ENCODE measurements at regions not wholly inside any gene's neighbourhood (a gene's known extent, or its start where the extent isn't known, plus 50 kb on each side); places are given as distances from the start of the nearest gene placed in this dataset.
A peak's percentile ranks its signal among the peaks of the same experiment; 100 is the strongest.
"Not testable (repeated sequence)": the region's sequence is repeated elsewhere in the genome, so short reads cannot be mapped to it uniquely, and the experiment has no call there.

GRCh38 chr2:145789636-145790035 lies 1269.7 kb upstream of the ZEB2 start:
- DNase-seq (ENCODE audit: low read depth), result no peak

GRCh38 chr2:145787597-145788361 lies 1267.9 kb upstream of the ZEB2 start:
- not testable (repeated sequence) for DNase-seq (ENCODE audit: low read depth)

GRCh38 chr2:145782607-145783006 lies 1262.7 kb upstream of the ZEB2 start:
- DNase-seq (ENCODE audit: low read depth), result not testable (repeated sequence)

GRCh38 chr2:145777914-145778313 lies 1258.0 kb upstream of the ZEB2 start:
- DNase-seq (ENCODE audit: low read depth), result no peak

- peak; percentile 18 for DNase-seq (ENCODE audit: low read depth)
These were observed 1257.4 kb upstream of the ZEB2 start for GRCh38 chr2:145777297-145777696.

GRCh38 chr2:145775591-145775990 lies 1255.7 kb upstream of the ZEB2 start:
- no peak for DNase-seq (ENCODE audit: low read depth)

GRCh38 chr2:145771525-145771924 lies 1251.6 kb upstream of the ZEB2 start:
- DNase-seq (ENCODE audit: low read depth), result no peak

GRCh38 chr2:145769011-145769716 lies 1249.2 kb upstream of the ZEB2 start:
- no peak for DNase-seq (ENCODE audit: low read depth)

- DNase-seq (ENCODE audit: low read depth), result no peak
These were observed 1246.0 kb upstream of the ZEB2 start for GRCh38 chr2:145765874-145766273.

GRCh38 chr2:145764631-145765030 lies 1244.7 kb upstream of the ZEB2 start:
- DNase-seq (ENCODE audit: low read depth), result no peak

- peak; percentile 58 for DNase-seq (ENCODE audit: low read depth)
These were observed 1241.1 kb upstream of the ZEB2 start for GRCh38 chr2:145760781-145761649.

GRCh38 chr2:145759228-145759915 lies 1239.5 kb upstream of the ZEB2 start:
- no peak for DNase-seq (ENCODE audit: low read depth)

- no peak for DNase-seq (ENCODE audit: low read depth)
These were observed 1237.8 kb upstream of the ZEB2 start for GRCh38 chr2:145757503-145758246.

- DNase-seq (ENCODE audit: low read depth), result no peak
These were observed 1235.3 kb upstream of the ZEB2 start for GRCh38 chr2:145755019-145755837.

- no peak for DNase-seq (ENCODE audit: low read depth)
These were observed 1234.0 kb upstream of the ZEB2 start for GRCh38 chr2:145753966-145754365.

- DNase-seq (ENCODE audit: low read depth), result no peak
These were observed 1233.2 kb upstream of the ZEB2 start for GRCh38 chr2:145753041-145753608.

GRCh38 chr2:145752091-145752806 lies 1232.3 kb upstream of the ZEB2 start:
- DNase-seq (ENCODE audit: low read depth), result no peak

- no peak for DNase-seq (ENCODE audit: low read depth)
These were observed 1231.7 kb upstream of the ZEB2 start for GRCh38 chr2:145751629-145752028.

- DNase-seq (ENCODE audit: low read depth), result no peak
These were observed 1231.2 kb upstream of the ZEB2 start for GRCh38 chr2:145751155-145751554.
